Body of pancreas (tissue), 4 donors: ENCODE measurements at regions not wholly inside any gene's neighbourhood (a gene's known extent, or its start where the extent isn't known, plus 50 kb on each side); places are given as distances from the start of the nearest gene placed in this dataset.

Source experiments
- POLR2A ChIP-seq, 3 donors: fragments of 450-650 bp; IDR thresholded peaks; one replicate each; pipeline ENCODE4 v1.6.1; 2016; ENCODE audit warnings: antibody characterized with exemption in 3 of 3, mild to moderate bottlenecking in 2 of 3
- TF ChIP-seq, protein P1 (sequence below), 7 experiments: fragments of 450-650 bp in 4 of 7; fragments of 200-600 bp in 3 of 7; sonication (generic) in 3 of 7; IDR thresholded peaks; one replicate each; pipeline ENCODE4 v1.5.1; 2016 to 2019; ENCODE audit warnings: antibody characterized with exemption in 7 of 7

DNA sequence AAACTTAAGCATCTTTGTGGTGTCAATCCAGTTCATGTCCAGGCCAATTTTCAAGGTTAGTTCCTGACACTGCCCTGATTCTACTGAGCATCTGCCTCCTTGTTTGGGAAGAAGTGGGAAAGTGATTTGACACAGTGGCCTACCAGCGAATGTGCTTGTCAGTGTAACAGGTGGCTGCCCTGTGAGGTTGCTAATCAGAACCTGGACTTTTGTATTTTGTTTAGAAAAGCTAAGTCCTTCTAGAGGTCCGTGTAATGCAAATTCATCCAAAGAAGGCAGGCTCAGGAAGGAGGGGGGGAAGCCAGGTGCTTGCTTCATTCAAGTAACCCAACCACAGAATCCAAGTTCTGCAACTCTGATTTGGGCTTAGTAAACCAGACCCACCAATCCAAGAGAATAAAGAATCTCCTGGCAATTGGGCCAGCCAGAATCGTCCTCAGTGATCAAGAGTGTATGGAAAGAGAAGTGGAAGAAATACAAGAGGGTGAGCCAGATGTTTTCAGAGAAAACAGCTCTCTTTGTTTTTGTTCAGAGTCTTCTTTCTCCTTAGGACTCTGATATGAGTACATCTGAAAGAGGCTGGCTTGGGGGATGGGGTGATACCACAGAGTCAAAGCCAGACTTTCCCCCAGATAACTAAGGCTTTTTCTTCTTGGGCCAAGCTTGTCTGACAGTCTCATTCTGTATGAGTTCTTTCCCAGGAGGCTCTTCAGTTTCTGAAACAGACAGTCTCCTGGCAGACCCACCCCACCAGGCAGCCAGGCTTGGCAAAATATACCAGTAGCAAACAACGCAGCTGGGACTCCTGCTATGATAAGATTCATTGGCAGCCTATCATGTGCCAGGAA lies 508.9 kb upstream of the TBL1XR1 start:
- TF ChIP-seq, protein P1, sequence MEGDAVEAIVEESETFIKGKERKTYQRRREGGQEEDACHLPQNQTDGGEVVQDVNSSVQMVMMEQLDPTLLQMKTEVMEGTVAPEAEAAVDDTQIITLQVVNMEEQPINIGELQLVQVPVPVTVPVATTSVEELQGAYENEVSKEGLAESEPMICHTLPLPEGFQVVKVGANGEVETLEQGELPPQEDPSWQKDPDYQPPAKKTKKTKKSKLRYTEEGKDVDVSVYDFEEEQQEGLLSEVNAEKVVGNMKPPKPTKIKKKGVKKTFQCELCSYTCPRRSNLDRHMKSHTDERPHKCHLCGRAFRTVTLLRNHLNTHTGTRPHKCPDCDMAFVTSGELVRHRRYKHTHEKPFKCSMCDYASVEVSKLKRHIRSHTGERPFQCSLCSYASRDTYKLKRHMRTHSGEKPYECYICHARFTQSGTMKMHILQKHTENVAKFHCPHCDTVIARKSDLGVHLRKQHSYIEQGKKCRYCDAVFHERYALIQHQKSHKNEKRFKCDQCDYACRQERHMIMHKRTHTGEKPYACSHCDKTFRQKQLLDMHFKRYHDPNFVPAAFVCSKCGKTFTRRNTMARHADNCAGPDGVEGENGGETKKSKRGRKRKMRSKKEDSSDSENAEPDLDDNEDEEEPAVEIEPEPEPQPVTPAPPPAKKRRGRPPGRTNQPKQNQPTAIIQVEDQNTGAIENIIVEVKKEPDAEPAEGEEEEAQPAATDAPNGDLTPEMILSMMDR (IDR thresholded peaks at IDR 0.05): no peak
- no peak for TF ChIP-seq POLR2A (IDR thresholded peaks at IDR 0.05)
